GM21423 (cell line): ENCODE measurements at regions not wholly inside any gene's neighbourhood (a gene's known extent, or its start where the extent isn't known, plus 50 kb on each side); places are given as distances from the start of the nearest gene placed in this dataset.
"Not testable (repeated sequence)": the region's sequence is repeated elsewhere in the genome, so short reads cannot be mapped to it uniquely, and the experiment has no call there.

Experiments used
- ATAC-seq: cut with Tn5 transposase; IDR thresholded peaks from one replicate; pipeline ENCODE4 v1.9.1; 2021; ENCODE audit warnings: mild to moderate bottlenecking, moderate library complexity; ENCODE audit not compliant: unreplicated experiment

- ATAC-seq, result no peak
Observed at GRCh38 chr4:188282471-188283232, 143.4 kb downstream of the TRIML1 start.

DNA sequence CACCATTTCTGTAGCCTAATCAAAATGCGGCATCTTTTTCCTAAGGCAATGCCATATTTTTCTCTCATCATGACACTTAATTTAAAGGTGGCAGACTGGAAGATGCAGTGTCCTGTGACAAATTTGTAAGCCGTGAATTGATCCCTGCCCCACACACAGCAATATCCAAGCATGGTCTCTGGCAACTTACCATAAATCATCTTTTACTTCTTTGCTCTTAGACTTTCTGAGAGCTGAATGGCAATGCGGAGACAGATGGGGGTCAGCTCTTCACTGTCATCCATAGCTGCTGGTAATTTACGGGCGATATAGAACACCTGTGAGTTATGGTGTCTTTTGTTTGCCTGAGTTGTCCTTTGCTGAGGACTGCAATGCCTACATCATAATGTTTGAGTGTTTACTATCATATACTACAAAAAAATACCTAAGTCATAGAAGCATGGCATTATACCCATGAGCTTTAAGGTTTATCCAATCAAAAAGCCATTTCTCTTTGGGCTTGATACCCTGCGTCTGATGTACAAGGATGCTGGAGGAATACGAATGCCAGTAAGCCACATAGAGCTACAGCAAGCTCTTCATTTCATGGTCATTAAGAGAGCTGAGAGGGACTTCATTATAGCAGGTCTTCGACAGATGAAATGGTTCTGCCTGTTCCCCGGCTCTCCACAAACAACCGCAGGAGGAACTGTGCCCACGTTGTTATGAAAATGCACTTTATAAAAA, 148.1 kb downstream of the TRIML1 start:
- no peak for ATAC-seq

GRCh38 chr4:188289531-188290125, 150.4 kb downstream of the TRIML1 start:
- no peak for ATAC-seq

GRCh38 chr4:188295899-188296298, 156.7 kb downstream of the TRIML1 start:
- ATAC-seq, result no peak

DNA sequence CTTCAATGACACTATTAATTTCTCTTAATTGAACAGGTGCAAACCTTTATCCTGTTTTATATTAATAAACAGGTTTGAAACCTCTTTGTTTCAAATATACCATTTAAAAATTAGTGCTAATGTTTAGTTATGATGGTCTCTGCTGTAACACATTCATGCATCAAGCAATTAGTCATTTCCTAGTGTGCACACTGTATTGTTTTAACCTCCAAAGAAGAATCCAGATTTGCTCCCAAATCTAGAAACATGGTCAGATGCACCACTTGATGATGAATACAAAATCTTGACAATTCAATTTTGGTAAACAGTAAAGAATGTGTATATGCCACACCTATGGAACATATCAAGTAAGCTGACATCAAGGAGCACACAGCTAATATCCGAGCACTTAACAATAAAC, 157.1 kb downstream of the TRIML1 start:
- ATAC-seq, result no peak

- ATAC-seq, result no peak
Observed at GRCh38 chr4:188297873-188298272, 158.6 kb downstream of the TRIML1 start.

DNA sequence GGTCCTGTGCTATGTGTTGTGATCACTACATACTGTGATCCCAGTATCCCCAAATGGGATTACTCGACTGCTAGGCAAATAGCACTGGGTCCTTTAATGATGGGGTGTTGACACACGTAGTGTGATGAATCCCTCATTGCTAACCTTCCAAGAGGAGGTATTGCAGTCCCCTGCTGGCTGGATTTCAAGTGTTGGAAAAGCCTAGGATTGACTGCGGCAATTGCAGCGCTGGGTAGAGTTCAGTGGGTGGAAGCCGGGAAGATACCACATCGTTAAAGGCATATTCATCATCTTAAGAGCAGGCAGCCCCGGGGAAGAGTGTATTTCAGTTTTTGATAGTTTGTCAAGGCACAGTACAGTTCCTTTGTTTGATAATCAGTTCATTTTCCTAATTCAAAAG, 159.9 kb downstream of the TRIML1 start:
- ATAC-seq, result no peak

DNA sequence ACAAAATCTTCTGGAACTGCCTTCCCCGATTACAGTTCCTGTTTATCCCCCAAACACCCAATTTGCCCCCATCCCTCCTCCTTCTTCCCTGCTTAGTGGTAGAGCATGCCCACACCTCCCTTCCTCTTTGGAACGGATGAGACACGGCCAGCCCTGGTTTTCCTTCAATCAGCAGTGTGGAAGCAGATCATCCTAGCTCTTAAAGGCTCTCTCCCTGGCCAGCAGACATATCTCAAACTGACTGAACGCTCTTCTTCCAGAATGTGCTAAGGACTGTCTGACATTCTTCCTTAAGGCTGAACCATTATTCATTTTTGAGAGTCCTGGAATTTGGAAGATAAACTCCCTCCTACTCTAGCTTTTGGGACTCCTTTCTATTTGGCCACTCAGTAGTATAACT, 161.1 kb downstream of the TRIML1 start:
- no peak for ATAC-seq

- ATAC-seq, result no peak
Observed at GRCh38 chr4:188305690-188306089, 166.4 kb downstream of the TRIML1 start.

GRCh38 chr4:188307591-188307990, 168.3 kb downstream of the TRIML1 start:
- no peak for ATAC-seq

DNA sequence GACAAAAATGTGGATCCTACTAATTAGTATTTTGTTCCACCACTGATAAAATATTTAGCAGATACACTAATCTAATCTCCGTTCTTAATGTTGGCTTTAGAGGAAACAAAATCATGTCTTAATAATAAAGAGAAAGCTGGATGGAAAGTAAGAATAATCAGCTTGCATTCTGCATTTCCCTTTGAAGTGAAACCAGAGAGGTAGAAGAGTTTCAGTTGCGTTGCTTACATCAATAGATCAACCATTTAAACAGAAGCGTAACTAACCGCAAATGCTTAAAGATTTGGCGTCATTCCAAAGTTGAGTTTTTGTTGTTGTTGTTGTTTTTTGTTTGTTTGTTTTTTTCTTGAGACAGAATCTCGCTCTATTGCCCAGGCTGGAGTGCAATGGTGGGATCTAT, 168.9 kb downstream of the TRIML1 start:
- no peak for ATAC-seq

GRCh38 chr4:188316391-188316790, 177.2 kb downstream of the TRIML1 start:
- ATAC-seq, result no peak

DNA sequence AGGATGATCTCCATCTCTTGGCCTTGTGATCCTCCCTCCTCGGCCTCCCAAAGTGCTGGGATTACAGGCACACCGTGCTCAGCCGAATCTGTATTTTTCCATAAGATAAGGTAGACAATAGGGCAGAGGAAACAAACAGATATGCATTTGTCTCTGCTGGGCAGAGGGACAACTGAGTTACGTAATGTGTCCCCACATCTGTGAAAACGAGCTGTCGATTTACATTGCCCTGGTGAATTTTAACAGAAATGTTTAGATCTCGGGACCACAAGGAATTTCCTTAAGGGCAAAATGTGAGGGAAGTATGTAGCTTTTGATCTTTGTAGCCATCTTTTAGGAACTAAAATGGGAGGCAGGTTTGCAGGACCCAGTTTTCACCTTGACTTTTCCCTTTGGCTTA, 189.7 kb downstream of the TRIML1 start:
- ATAC-seq, result no peak

DNA sequence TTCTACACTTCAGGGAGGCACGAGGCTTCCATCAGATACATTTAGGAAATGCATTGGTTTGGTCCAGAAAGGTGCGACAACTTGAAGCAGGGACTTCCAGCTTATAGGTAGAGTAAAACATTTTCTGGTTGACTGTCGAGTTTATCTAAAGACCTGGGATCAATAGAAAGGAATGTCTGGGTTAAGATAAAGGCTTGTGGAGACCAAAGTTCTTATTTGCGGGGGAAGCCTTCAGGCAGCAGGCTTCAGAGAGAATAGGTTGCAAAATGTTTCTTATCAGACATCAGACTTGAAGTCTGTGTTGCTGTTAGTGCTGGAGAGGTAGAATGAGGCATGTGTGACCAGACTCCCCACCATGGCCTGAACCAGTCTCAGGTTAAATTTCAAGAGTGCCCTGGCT, 190.3 kb downstream of the TRIML1 start:
- ATAC-seq, result no peak

DNA sequence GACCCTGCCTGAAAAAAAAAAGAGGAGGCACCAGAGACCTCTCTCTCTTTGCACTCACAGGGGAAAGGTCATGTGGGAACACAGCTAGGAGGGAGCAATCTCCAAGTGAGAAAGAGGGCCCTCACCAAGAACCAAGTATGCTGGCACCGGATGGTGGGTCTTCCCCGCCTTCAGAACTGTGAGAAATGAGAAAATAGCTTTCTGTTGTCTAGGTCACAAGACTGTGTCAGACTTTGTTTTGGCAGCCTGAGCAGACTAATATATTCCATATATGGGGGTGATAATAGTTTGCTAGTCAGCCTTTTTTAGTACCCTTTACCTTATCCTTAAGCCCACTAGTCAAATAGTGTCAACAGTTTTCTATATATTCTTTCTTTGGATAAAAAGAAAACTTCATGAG, 193.0 kb downstream of the TRIML1 start:
- ATAC-seq, result no peak

GRCh38 chr4:188336891-188337290, 197.7 kb downstream of the TRIML1 start:
- no peak for ATAC-seq

GRCh38 chr4:188341428-188341827, 202.2 kb downstream of the TRIML1 start:
- ATAC-seq, result no peak

- no peak for ATAC-seq
Observed at GRCh38 chr4:188346171-188346809, 207.0 kb downstream of the TRIML1 start.

GRCh38 chr4:188347339-188347738, 208.1 kb downstream of the TRIML1 start:
- no peak for ATAC-seq

DNA sequence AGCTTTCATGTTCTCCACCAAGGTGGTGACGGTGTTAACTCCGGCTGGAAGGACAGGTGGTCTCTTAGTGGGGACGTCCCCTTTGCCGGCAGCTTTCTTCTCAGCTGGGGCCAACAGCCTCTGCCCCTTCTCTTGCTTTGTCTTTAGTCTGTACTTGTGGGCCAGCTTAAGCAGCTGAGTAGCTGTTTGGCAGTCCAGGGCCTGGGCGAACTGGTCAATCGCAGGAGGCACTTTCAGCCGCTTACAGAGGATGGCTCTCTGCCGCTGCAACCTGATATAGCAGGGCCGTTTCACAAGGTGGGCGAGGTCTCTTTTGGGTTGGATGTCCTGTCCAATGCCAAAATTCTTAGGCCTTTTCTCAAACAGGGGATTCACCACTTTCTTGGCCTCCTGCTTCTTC, 210.3 kb downstream of the TRIML1 start:
- not testable (repeated sequence) for ATAC-seq

DNA sequence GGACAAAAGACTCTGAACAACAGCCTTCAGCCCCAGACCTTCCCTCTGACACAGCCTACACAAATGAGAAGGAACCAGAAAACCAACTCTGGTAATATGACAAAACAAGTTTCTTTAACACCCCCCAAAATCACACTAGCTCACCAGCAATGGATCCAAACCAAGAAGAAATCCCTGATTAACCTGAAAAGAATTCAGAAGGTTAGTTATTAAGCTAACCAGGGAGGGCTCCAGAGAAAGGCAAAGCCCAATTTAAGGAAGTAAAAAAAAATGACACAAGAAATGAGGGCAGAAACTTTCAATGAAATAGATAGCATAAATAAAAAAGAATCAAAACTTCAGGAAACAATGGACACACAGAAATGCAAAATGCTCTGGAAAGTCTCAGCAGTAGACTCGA, 224.0 kb downstream of the TRIML1 start:
- no peak for ATAC-seq

GRCh38 chr4:188370777-188371176, 231.5 kb downstream of the TRIML1 start:
- no peak for ATAC-seq
